NCI-H524 treated with DMSO at 0.1 percent for 48 hours (cell line): ENCODE measurements at regions not wholly inside any gene's neighbourhood (a gene's known extent, or its start where the extent isn't known, plus 50 kb on each side); places are given as distances from the start of the nearest gene placed in this dataset.
"Not testable (repeated sequence)": the region's sequence is repeated elsewhere in the genome, so short reads cannot be mapped to it uniquely, and the experiment has no call there.

Experiments
- DNase-seq: peaks from one replicate; lab custom pipeline; 2025; lab: John Stamatoyannopoulos, UW

DNA sequence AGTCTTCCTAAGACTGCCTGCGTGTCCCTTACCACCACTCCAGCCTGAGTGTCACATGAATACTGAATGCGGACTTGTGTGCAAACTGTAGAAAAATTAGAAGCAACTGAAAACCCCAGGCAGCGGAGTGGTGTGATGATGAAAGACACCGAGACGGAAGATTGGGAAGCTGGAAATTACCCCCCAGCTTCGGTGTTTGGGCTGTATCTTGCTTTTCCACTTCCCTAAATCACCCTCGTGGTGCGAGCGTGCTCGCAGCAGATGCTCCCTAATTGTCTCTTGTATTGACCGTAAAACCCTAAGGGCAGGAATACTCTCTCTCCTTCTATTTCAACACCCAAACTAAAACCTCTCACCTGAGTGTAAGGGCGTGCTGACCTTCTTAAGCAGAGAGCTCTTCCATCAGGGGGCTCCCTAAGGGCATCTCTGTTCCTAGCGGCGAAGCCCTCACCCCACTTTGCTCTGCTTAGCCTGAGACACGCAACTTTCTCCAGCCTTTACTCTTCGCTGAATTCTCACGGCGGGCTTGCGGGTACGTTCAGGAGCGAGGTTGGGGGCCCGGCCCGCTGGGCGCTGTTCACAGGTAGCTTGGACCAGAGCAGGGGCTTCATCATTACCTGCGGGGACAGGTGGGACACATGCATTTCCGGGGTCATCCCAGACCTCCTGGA lies 62.4 kb downstream of the CRYBB2 start:
- no peak for DNase-seq

DNA sequence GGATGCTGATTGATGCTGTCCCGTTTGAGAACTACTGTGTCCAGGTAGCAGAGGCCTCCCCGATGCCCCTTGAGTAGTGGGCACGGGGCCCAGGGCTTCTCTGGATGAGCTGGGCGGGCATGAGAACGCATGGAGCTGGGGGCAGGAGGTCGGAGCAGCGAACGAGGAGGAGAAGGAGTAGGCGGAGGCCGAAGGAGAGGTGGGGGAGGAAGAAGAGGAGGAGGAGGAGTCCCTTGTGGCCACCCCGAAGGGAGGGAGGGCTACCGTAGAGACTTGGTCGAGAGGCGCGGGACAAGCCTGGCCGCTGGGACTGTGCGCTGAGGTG lies 62.9 kb downstream of the CRYBB2 start:
- DNase-seq = no peak

DNA sequence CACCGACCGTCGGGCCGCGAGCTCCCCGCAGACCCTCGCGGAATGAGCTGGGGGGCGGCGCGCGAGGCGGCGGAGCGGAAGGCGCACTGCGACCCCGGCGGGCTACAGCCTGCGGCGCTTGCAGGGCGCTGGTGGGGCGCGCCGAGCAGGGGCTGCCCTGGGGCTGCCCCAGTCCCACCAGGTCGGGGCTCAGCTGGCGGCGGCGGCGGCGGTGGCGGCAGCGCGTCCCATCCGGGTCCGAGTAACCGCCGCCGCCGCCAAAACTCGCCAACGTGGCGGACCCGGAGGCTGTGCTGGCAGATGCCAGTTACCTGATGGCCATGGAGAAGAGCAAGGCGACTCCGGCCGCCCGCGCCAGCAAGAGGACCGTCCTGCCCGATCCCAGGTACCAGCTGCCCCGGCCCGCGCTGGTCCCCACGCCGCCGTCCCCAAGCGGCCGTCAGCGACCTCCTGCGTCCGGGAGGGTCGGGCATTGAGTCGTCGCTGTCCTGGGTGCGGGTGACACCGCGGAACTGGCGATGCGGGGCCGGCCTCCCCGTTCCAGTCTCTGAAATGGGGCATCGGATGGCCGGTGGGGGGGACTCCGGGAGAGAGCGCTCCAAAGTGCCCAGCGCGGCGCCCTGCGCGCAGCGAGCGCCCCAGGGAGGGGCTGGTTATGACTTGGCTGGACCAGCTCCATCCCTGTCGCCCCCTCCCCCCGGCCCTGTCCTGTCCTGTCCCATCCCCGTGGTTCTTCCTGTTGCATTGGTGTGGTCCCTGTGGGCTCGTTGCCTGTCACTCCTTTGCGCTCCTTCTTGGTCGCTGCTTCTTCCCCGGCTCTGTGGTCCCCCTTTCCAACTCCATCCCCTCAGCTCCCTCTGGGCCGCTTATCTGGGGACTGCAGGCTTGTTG lies 63.5 kb downstream of the CRYBB2 start:
- DNase-seq = no peak

DNA sequence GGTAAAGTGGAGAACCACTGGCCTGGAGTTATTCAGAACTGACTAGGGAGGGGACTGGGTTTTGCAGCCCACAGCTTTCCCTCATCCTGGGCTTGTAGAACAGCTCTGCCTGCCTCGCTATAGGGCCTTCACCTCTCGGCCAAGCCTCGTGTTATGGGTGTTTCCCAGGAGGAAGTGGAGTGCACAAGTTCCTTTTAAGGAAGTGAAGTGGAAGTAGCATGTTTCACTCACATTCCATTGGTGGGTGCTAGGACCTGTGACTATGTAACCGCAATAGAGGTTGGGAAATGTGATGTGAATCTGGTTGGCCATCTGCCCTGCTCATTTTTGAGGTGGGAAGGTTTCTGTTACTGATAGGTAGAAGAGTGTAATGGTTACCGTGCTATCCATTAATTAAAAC lies 69.0 kb downstream of the CRYBB2 start:
- DNase-seq = not testable (repeated sequence)

DNA sequence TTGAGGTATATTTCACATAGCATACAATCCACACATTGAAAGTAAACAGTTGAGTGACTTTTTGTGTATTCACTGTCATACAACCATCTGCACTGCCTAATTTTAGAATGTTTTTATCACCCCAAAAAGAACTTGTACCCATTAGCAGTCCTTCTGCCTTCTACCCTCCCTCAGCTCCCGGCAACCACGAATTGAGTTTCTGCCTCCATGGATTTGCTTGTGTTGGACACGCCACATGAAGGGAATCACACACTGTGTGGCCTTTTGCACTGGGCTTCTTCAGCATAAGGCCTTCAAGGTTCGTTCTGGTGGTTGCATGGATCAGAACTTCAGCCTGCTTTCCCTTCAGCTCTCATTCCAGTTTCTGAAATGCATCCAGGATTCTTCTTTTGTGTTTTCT lies 82.5 kb downstream of the CRYBB2 start:
- DNase-seq = not testable (repeated sequence)

DNA sequence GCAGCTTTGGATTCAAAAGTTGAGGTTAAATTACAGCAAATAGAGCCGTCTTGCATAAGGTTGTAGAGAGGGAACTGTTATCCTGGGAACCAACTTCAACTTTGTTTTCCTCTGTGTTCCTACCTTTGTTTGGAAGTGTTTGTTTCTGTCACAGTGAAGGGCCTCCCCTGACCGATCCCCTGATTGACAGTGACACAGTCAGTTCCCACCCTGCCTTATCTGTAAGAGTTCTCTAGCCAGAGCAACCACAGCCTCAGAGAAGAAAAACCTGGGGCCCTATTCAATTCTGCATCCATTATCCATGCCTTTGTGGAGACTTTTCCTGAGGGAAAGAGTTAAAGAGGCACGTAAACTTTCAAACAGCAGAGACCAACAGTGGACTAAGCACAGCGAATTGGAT lies 90.1 kb downstream of the CRYBB2 start:
- DNase-seq = not testable (repeated sequence)

DNA sequence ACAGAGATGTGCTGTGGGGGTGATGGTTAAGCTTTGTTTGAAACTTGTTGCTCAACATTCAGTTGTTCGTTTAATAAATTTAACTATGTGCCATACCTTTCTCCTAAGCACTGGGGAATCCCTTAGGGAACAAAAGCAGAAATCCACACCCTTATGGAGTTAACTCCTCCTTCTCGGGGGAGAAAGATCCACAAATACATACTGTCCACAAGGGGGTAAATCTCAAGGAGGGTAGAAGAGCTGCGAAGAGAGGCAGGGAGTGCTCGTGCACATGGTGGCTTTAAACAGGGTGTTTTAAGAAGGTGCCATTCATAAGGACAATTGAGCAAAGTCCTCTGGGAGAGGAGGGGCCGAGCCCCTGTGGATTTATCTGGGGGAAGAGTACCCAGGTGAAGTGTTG lies 92.5 kb downstream of the CRYBB2 start:
- not testable (repeated sequence) for DNase-seq

DNA sequence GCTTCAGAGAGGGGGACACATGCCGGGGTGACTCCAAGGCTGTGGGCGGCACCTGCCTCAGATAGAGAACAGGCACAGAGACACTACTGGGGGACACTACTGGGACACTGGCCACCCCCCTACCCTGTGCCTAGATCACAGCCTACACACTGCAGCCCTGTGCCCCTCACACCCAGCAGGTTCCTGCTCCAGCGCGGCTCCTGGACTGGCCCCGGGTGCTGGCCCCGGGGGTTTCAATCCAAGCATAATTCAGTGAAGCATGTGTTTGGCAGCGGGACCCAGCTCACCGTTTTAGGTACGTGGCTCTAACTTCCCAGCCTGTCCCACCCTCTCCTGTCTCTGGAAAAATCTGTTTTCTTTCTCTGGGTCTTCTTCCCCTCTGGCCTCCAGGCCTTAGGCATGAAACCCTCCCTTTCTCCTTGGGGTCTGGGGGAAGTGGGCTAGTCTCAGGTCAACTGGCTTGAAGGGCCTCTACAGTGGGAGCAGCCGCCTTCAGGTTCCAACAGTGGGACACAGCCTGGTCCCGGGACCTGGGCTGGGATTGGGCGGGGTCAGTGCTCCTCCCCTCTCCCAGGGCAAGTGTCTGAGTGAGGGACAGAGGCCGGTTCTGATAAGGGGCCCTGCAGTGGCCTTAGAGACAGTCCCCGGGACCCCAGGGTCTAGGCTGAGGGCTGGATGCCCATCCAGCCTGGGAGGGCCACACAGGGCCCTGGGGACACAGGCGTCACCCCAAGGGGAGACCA lies 98.8 kb downstream of the CRYBB2 start:
- DNase-seq = no peak

DNA sequence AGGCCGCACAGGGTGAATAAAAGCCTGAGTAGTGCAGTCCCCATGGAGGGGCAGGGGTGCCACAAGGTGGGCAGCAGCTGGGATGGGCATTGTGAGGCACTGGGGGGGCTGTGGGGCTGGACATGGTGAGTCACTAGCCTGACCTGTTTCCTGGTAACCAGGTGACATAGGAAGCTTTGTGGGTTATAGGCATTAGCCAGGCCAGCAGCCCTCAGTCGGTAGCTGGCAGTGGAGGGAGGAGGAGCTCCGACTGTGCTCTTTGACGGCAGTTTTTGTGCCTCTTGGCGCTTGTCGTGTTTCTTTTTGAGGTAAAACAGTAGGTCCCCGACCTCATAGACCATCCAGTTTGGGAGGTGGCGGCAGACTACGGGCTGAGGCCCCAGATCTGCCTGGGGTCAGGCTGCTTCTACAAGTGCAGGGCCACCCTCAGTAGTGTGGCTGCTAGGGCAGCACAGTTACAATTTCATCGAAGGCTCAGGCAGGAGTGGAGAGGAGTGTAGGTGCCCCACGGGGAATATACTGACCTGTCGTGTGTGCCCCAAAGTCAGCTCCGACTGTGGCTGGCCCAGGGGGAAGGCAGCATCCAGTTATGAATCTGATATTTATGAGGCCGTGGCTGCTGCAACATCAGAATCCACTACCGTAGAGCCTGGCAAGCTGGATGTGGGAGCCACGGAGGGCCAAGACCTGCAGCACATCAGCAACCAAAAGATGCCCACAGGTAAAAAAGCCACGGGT lies 107.7 kb downstream of the CRYBB2 start:
- DNase-seq = no peak

DNA sequence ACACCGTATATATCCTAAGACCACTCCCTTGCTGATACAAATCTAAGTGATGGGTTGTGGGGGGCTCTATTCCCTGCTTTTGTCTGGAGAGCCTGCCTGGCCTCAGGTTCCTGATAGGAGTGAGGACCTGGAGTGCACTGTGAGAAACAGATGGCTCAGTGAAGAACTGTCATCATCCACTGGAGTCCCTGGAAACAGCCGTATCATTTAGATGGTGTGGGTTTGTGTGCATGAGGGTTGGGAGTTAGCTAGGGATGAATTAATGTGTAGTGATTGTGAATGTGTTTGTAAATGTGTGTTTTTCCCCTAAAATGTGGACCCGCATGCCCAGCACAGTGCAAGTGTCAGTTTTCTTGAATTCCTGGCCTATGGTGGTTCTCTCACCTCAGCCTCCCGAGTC lies 111.6 kb downstream of the CRYBB2 start:
- no peak for DNase-seq

DNA sequence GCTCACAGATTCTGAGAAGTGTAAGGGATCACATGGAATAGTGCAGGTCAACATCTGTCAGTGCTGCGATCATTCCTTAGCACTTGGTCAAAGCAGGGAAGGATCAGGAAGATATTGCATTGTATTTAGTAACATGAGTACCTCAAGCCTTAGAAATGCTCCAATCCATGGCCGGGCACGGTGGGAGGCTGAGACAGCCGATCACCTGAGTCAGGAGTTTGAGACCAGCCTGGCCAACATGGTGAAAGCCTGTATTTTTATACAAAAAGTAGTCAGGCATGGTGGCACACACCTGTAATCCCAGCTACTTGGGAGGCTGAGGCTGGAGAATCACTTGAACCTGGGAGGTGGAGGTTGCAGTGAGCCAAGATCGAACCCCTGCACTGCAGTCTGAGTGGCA lies 112.5 kb downstream of the CRYBB2 start:
- DNase-seq = not testable (repeated sequence)

DNA sequence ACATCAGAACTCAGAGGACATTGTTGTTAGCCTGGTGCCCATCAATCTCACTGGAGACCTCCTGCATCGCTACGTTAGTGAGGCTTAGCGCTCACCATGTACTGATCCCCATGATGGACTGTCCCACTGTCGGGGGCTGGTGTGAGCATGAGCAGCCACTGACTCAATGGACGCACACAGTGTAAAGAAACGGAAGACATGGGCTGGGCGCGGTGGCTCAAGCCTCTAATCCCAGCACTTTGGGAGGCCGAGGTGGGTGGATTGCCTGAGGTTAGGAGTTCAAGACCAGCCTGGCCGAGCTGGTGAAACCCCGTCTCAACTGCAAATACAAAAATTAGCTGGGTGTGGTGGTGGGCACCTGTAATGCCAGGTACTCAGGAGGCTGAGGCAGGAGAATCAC lies 112.9 kb downstream of the CRYBB2 start:
- no peak for DNase-seq

DNA sequence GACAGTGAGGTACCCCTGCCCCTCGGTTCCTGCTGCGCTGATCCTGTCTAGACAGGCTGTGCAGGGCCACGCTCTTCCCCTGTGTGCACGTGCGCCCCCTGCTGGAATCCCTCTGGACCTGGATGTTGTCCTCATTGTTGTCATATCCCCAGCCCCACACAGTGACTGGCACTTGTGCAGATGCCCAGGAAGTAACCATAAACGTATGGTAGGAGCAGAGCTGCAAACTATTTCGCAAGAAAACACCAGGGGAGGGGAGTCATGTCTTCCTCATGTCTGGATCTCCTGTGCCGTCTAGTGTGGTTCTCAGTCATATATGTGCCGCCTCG lies 114.7 kb downstream of the CRYBB2 start:
- no peak for DNase-seq

DNA sequence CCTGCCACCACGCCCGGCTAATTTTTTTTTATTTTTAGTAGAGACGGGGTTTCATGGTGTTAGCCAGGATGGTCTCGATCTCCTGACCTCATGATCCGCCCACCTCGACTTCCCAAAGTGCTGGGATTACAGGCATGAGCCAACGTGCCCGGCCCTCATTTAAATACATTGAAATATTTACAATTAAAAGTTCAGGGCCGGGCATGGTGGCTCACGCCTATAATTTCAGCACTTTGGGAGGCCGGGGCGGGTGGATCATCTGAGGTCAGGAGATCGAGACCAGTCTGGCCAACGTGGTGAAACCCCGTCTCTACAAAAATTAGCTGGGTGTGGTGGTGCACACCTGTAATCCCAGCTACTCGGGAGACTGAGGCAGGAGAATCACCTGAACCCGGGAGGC lies 115.2 kb downstream of the CRYBB2 start:
- not testable (repeated sequence) for DNase-seq

DNA sequence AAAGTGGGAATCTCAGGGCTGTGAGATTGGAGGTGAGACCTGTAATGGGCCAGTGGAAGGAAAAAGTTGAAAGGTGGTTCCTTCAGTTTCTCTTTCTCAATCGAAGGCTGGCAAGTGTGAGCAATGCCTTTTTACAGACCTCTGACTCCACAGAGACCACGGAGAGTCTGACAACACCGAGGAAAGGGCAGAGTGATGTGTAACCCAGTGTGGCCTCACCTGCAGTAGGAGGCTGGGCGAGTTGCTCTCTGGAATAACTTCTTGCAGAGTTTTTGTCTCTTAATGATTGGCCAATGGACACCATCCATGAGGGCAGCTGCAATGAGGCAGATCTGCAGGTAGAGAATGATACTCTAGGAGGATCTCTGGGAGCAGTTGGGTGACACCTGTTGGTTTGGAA lies 115.8 kb downstream of the CRYBB2 start:
- not testable (repeated sequence) for DNase-seq

DNA sequence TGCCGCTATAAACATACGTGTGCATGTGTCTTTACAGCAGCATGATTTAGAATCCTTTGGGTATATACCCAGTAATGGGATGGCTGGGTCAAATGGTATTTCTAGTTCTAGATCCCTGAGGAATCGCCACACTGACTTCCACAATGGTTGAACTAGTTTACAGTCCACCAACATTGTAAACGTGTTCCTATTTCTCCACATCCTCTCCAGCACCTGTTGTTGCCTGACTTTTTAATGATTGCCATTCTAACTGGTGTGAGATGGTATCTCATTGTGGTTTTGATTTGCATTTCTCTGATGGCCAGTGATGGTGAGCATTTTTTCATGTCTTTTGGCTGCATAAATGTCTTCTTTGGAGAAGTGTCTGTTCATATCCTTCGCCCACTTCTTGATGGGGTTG lies 121.1 kb downstream of the CRYBB2 start:
- not testable (repeated sequence) for DNase-seq

DNA sequence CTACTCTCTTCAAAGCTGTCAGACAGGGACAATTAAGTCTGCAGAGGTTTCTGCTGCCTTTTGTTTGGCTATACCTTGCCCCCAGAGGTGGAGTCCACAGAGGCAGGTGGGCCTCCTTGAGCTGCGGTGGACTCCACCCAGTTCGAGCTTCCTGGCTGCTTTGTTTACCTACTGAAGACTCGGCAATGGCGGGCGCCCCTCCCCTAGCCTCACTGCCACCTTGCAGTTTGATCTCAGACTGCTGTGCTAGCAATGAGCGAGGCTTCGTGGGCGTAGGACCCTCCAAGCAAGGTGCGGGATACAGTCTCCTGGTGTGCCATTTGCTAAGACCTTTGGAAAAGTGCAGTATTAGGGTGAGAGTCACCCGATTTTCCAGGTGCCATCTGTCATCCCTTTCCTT lies 124.9 kb downstream of the CRYBB2 start:
- DNase-seq = not testable (repeated sequence)

DNA sequence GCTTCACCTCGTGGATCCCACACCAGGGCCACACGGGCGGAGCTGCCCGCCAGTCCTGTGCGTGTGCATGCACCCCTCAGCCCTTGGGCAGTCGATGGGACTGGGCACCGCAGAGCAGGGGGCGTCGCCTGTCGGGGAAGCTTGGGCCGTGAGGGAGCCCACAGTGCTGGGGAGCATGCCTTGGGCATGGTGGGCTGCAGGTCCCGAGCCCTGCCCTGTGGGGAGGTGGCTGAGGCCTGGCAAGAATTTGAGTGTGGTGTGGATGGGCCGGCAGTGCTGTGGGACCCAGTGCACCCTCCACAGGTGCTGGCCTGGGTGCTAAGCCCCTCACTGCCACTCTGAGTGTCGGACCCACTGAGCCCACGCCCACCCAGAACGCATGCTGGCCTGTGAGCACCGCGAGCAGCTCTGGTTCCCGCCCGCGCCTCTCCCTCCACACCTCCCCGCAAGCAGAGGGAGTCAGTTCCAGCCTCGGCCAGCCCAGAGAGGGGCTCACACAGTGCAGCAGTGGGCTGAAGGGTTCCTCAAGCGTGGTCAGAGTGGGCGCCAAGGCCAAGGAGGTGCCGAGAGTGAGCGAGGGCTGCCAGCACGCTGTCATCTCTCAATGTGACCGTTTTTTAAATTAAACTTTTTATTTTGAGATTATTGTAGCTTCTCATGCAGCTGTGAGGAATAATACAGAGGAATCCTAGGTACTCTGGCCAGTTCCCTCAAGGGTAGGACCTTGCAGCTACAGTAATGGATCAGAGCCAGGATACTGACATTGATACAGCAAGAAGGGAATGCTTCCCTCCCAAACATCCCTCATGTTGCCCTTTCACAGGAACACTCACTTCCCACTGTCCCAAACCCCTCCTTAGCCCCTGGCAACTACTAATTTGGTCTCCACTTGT lies 127.7 kb downstream of the CRYBB2 start:
- no peak for DNase-seq

DNA sequence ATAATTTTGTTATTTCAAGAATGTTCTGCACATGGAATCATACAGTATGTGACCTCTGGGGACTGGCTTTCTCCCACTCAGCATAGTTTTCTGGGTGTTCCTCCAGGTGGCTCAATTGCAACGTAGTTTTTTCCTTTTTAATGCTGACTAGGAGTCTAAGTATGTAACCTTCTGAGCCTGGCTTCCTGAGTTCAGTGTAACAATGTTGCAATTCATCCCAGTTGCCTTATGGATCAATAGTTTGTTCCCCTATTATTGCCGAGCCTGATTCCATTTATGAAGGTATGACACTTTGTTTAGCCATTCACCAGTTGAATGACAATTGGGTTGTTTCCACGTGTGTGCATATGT lies 128.3 kb downstream of the CRYBB2 start:
- no peak for DNase-seq

DNA sequence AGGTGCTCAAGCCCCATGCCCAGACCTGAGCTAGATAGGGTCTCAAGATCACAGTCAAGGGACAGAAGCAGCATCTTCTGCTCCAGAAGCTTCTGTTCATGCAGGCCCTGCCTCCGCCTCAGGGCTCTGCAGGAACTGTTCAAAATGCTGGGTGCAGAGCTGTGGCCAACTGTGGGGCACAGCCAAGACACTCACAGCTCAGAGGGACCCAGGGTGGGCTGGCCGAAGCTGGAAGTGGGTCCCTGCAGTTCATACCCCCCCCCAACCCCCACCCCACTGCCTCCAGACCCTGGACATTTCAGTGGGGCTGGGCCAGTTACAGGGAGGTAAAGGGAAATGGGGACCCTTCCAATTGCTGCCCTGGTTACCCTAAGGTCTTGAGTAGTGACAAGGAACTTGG lies 129.0 kb downstream of the CRYBB2 start:
- no peak for DNase-seq

DNA sequence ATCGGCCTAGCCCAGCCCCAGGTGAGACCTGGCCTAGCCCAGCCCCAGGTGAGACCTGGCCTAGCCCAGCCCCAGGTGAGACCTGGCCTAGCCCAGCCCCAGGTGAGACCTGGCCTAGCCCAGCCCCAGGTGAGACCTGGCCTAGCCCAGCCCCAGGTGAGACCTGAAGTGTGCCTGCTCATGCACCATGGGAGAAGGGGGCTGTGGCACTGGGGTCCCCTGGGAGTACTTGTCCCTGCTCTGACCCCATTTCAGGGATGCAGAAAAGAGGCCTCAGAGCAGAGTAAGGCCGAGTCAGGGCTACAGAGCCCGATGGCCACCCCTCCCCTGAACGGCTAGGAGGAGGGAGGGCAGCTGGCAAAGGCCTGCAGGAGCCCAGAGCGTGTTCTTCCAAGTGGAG lies 129.6 kb downstream of the CRYBB2 start:
- DNase-seq = not testable (repeated sequence)
